Smooth muscle cell (in vitro differentiated cells): ENCODE measurements at regions not wholly inside any gene's neighbourhood (a gene's known extent, or its start where the extent isn't known, plus 50 kb on each side); places are given as distances from the start of the nearest gene placed in this dataset.

Experiments
- DNase-seq: peaks from one replicate; lab custom pipeline; 2025; ENCODE audit not compliant: unreplicated experiment; lab: John Stamatoyannopoulos, UW
- H2AFZ ChIP-seq: fragments of 200-600 bp; sonication (generic); 2 replicates; pipeline ENCODE4 v1.6.0; 2016; ENCODE audit warnings: antibody characterized with exemption, low read depth, mild to moderate bottlenecking
- H3F3A ChIP-seq: fragments of 200-600 bp; sonication (generic); 2 replicates; pipeline ENCODE4 v1.6.0; 2017; ENCODE audit warnings: antibody characterized with exemption, low read depth
- H3K27ac ChIP-seq: fragments of 200-600 bp; sonication (generic); 2 replicates; pipeline ENCODE4 v1.5.1; 2016; ENCODE audit warnings: low read depth, mild to moderate bottlenecking
- H3K27me3 ChIP-seq: fragments of 200-600 bp; sonication (generic); 2 replicates; pipeline ENCODE4 v1.6.1; 2016; ENCODE audit warnings: low read depth, mild to moderate bottlenecking
- H3K36me3 ChIP-seq: fragments of 200-600 bp; sonication (generic); 2 replicates; pipeline ENCODE4 v1.5.1; 2016; ENCODE audit warnings: low read depth
- H3K4me1 ChIP-seq: fragments of 200-600 bp; sonication (generic); 2 replicates; pipeline ENCODE4 v1.5.1; 2016; ENCODE audit warnings: low read depth
- H3K4me2 ChIP-seq: fragments of 200-600 bp; sonication (generic); 2 replicates; pipeline ENCODE4 v1.6.0; 2016; ENCODE audit warnings: mild to moderate bottlenecking
- H3K4me3 ChIP-seq: fragments of 200-600 bp; sonication (generic); 2 replicates; pipeline ENCODE4 v1.5.1; 2016; ENCODE audit warnings: mild to moderate bottlenecking
- H3K79me2 ChIP-seq: fragments of 200-600 bp; sonication (generic); 2 replicates; pipeline ENCODE4 v1.6.0; 2016; ENCODE audit warnings: low read depth, mild to moderate bottlenecking
- H3K9ac ChIP-seq: fragments of 200-600 bp; sonication (generic); 2 replicates; pipeline ENCODE4 v1.6.0; 2016; ENCODE audit warnings: low read depth
- H3K9me3 ChIP-seq: fragments of 200-600 bp; sonication (generic); replicated peaks from 2 replicates; pipeline ENCODE4 v1.5.1; 2016; ENCODE audit warnings: low read depth
- H4K20me1 ChIP-seq: fragments of 200-600 bp; sonication (generic); 2 replicates; pipeline ENCODE4 v1.6.0; 2016; ENCODE audit warnings: low read depth
- WGBS: methylation state at CpG from one replicate; pipeline ENCODE4 v1.1.7; 2016; ENCODE audit warnings: low lambda C conversion rate; 5-methylcytosine and 5-hydroxymethylcytosine counted together
- TF ChIP-seq, protein P1 (sequence below): fragments of 200-600 bp; sonication (generic); IDR thresholded peaks from 2 replicates; pipeline ENCODE4 v1.5.1; 2017; ENCODE audit warnings: borderline replicate concordance, mild to moderate bottlenecking, antibody characterized with exemption; ENCODE audit not compliant: insufficient read depth, poor library complexity, severe bottlenecking

DNA sequence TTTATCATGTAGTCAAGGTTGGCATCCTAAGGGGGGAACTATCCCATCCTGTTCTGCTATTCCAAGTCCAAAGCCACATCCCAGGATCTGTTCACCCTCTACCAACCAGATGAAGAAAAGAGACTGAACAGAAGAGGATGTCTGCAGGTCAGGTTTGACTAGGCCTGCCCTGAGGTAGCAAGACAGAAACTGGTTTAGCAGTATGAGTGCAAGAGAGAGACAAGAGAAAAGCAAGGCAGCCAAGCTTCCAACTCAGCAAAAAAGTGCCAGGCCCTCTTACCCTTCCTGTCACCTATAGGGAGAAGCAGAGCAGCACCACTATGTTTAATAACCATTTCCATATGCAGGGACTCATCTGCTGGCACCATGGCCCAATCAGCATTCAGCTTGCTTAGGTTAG, 320.8 kb upstream of the DUSP10 start:
- TF ChIP-seq, protein P1, sequence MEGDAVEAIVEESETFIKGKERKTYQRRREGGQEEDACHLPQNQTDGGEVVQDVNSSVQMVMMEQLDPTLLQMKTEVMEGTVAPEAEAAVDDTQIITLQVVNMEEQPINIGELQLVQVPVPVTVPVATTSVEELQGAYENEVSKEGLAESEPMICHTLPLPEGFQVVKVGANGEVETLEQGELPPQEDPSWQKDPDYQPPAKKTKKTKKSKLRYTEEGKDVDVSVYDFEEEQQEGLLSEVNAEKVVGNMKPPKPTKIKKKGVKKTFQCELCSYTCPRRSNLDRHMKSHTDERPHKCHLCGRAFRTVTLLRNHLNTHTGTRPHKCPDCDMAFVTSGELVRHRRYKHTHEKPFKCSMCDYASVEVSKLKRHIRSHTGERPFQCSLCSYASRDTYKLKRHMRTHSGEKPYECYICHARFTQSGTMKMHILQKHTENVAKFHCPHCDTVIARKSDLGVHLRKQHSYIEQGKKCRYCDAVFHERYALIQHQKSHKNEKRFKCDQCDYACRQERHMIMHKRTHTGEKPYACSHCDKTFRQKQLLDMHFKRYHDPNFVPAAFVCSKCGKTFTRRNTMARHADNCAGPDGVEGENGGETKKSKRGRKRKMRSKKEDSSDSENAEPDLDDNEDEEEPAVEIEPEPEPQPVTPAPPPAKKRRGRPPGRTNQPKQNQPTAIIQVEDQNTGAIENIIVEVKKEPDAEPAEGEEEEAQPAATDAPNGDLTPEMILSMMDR, result no peak
- Histone ChIP-seq H3K9ac (no peak overlapping the region), H4K20me1 (no peaks in the 10 kb centered on the region), H3K27ac (no peak overlapping the region), H3K79me2 (no peaks in the 10 kb centered on the region), H2AFZ (no peak overlapping the region), H3K9me3 (no peaks in the 10 kb centered on the region), H3K27me3 (no peaks in the 10 kb centered on the region), H3K36me3 (no peaks in the 10 kb centered on the region), H3K4me2 (no peak overlapping the region), H3F3A (no peaks in the 10 kb centered on the region), H3K4me3 (no peak overlapping the region), H3K4me1 (no peaks in the 10 kb centered on the region)
- DNase-seq, result no peak

DNA sequence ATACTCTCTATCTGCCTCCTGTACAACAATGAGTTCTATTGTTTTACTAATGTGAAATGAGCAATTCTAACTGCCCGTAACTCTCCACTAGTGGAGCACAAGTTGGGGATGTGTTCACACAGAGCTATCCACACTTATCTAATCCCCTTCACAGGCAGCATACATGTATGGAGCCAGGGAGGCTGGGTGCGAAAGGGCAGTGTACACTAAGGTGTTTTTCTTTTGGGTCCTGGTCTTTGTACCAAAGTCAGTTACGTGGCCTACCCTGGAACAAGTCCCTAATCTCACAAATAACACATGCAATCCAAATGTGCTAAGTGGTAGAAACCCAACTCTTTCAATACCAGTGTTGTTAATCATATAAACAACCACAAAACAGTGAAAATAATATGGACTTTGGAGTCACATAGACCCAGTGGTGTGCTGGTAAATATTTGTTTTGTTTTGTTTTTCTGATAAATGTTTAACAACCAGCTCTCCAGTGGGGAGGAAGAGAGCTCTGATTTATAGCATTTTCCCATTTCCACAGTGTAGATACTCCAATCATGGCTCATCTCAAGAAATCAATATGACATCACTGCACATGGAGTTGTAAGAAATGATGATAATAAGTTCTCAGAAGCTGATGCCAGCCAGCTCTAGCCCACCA, 319.9 kb upstream of the DUSP10 start:
- Histone ChIP-seq H3K27me3 (no peaks in the 10 kb centered on the region), H3K79me2 (no peaks in the 10 kb centered on the region), H3K27ac (no peak overlapping the region), H4K20me1 (no peaks in the 10 kb centered on the region), H3K4me3 (no peak overlapping the region), H3K4me2 (no peak overlapping the region), H3F3A (no peaks in the 10 kb centered on the region), H3K9ac (no peak overlapping the region), H2AFZ (no peak overlapping the region), H3K4me1 (no peaks in the 10 kb centered on the region), H3K36me3 (no peaks in the 10 kb centered on the region), H3K9me3 (no peaks in the 10 kb centered on the region)
- WGBS, result 61% methylated on average over 3 of the region's 3 CpGs
- DNase-seq, result no peak
- TF ChIP-seq, protein P1, result no peak

DNA sequence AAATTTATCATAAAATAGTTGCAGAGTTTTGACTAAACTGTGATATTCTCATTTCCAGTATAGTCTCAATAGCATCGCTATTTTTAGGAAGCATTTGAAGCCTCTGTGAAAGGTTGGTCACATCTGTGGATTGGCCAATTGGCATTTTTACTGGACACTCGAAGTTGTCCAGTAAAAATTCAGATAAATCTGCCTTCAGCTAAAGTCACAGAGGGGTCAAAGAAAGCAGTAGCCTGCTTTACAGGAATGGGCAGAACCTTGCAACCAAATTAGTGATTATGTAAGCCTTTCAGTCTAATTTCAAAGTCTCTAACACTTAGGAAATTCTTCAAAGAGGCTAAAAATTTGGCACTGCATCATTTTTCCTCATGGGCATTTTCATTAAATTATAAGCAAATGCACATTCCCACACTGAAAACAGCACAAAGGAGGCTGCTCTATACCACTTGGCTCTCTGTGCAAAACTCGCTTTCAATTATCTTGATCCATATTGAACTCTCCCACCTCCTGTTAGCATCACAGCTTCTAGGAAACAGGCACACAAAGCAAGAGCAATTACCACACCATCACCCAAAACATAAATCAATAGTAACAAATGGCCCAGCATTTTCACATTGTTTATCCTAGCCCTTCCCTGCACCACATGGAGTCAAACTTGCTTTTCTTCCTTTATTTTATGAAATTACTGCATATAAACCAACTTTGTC, 318.5 kb upstream of the DUSP10 start:
- no peaks in the 10 kb centered on the region for H3K79me2 ChIP-seq
- no peaks in the 10 kb centered on the region for H3F3A ChIP-seq
- no peak overlapping the region for H3K9ac ChIP-seq
- H3K4me2 ChIP-seq, result no peak overlapping the region
- no peaks in the 10 kb centered on the region for H3K9me3 ChIP-seq
- H2AFZ ChIP-seq, result peak overlapping the region; percentile 9
- no peak for DNase-seq
- no peak overlapping the region for H3K4me3 ChIP-seq
- 78% methylated on average over 3 of the region's 3 CpGs for WGBS
- TF ChIP-seq, protein P1, result no peak
- no peaks in the 10 kb centered on the region for H3K27me3 ChIP-seq
- no peak overlapping the region for H3K27ac ChIP-seq
- no peaks in the 10 kb centered on the region for H3K4me1 ChIP-seq
- no peaks in the 10 kb centered on the region for H3K36me3 ChIP-seq
- H4K20me1 ChIP-seq, result no peaks in the 10 kb centered on the region

DNA sequence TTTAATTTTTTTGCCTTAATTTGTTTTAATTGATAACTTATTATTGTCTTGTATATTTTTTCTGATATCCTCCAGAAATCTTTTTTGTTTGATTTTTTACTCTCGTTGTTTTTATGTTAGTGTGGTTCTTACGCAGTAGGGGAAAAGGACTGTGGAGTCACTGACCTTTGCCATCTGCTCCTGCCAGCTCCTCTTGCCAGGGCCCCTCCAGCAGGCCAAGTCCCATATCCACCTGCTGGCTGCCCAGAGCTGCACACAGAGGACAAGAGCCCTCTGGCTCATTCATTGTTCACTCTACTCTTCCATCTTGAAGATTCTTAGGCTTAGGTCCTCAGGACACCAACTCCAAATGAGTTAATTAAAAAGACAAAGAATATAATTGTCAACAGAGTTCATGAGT, 316.4 kb upstream of the DUSP10 start:
- no peaks in the 10 kb centered on the region for H3K79me2 ChIP-seq
- no peaks in the 10 kb centered on the region for H3F3A ChIP-seq
- H3K4me1 ChIP-seq, result no peaks in the 10 kb centered on the region
- no peak overlapping the region for H3K4me2 ChIP-seq
- H3K9ac ChIP-seq, result no peak overlapping the region
- H3K36me3 ChIP-seq, result no peaks in the 10 kb centered on the region
- no peak for DNase-seq
- H3K27me3 ChIP-seq, result no peaks in the 10 kb centered on the region
- 95% methylated on average over 2 of the region's 2 CpGs for WGBS
- no peaks in the 10 kb centered on the region for H4K20me1 ChIP-seq
- TF ChIP-seq, protein P1, result no peak
- no peak overlapping the region for H3K4me3 ChIP-seq
- no peak overlapping the region for H3K27ac ChIP-seq
- no peaks in the 10 kb centered on the region for H3K9me3 ChIP-seq
- no peak overlapping the region for H2AFZ ChIP-seq
